C4-2B (cell line): ENCODE measurements at regions not wholly inside any gene's neighbourhood (a gene's known extent, or its start where the extent isn't known, plus 50 kb on each side); places are given as distances from the start of the nearest gene placed in this dataset.

ENCODE experiments used
- CTCF ChIP-seq: fragments of 450-650 bp; conservative IDR thresholded peaks from 2 replicates; pipeline ENCODE4 v1.5.1; 2017; ENCODE audit warnings: mild to moderate bottlenecking
- ZFX ChIP-seq: fragments of 450-650 bp; IDR thresholded peaks from 2 replicates; pipeline ENCODE4 v1.6.1; 2017

- TF ChIP-seq CTCF = no peak
- TF ChIP-seq ZFX = no peak
Measured at GRCh38 chr4:79266136-79266535, 59.7 kb downstream of the NAA11 start.
